ENCODE measurements at regions not wholly inside any gene's neighbourhood (a gene's known extent, or its start where the extent isn't known, plus 50 kb on each side); places are given as distances from the start of the nearest gene placed in this dataset.

GRCh38 chr12:13786646-13787045 lies 194.8 kb downstream of the GRIN2B start:
- TF ChIP-seq POLR2A (IDR thresholded peaks at IDR 0.05; ENCODE audit: low read length): no peak
- no peak for TF ChIP-seq GATA1 (IDR thresholded peaks at IDR 0.05; ENCODE audit: low read depth, low read length)

Measured in erythroblast (primary cell).